H1 (cell line): ENCODE measurements at regions not wholly inside any gene's neighbourhood (a gene's known extent, or its start where the extent isn't known, plus 50 kb on each side); places are given as distances from the start of the nearest gene placed in this dataset.

Experiments
- CTCF ChIA-PET: fragments of 300-600 bp; sonication (Branson Sonifier 250); formaldehyde crosslinking; loops from one replicate; lab custom pipeline; 2021; ENCODE audit not compliant: partially characterized antibody; lab: Charles Lee
- POLR2A ChIA-PET: fragments of 300-600 bp; sonication (Branson Sonifier 250); formaldehyde crosslinking; loops from one replicate; lab custom pipeline; 2021; ENCODE audit warnings: inconsistent platforms; ENCODE audit not compliant: partially characterized antibody; lab: Charles Lee
- DNase-seq, 2 experiments: peaks; one replicate each; pipeline versions ENCODE4 v3.0.0 to v3.0.0-alpha.2; 2010 to 2022; ENCODE audit warnings: low spot score in 2 of 2, low read depth in 1 of 2, mixed read lengths in 1 of 2
- FAIRE-seq: peaks from 2 replicates; lab custom pipeline; 2011; peaks lifted over from hg19 to GRCh38; lab: Jason Lieb, UNC
- H2AFZ ChIP-seq: 2 replicates; pipeline ENCODE4 v1.8.1; 2012; ENCODE audit warnings: low read length, inconsistent platforms
- H2AK5ac ChIP-seq: 2 replicates; pipeline ENCODE4 v1.6.1; 2013; ENCODE audit warnings: low read depth, low read length
- H2BK120ac ChIP-seq: replicated peaks from 2 replicates; pipeline ENCODE3; 2013; ENCODE audit warnings: low read depth, low read length, inconsistent platforms
- H2BK12ac ChIP-seq: 2 replicates; pipeline ENCODE4 v1.6.1; 2013; ENCODE audit warnings: low read depth, low read length
- H2BK15ac ChIP-seq: 2 replicates; pipeline ENCODE4 v1.6.1; 2013; ENCODE audit warnings: low read length
- H2BK20ac ChIP-seq: 2 replicates; pipeline ENCODE4 v1.6.1; 2013; ENCODE audit warnings: low read length
- H2BK5ac ChIP-seq: 2 replicates; pipeline ENCODE4 v1.6.1; 2013; ENCODE audit warnings: low read depth, low read length
- H3K14ac ChIP-seq: 2 replicates; pipeline ENCODE4 v1.6.1; 2013; ENCODE audit warnings: inconsistent platforms; ENCODE audit not compliant: insufficient read length
- H3K18ac ChIP-seq: 2 replicates; pipeline ENCODE4 v1.6.1; 2013; ENCODE audit warnings: low read length; ENCODE audit errors: extremely low read depth
- H3K23ac ChIP-seq: 2 replicates; pipeline ENCODE4 v1.6.1; 2013; ENCODE audit warnings: inconsistent platforms; ENCODE audit not compliant: insufficient read length
- H3K23me2 ChIP-seq: 2 replicates; pipeline ENCODE4 v1.6.1; 2013; ENCODE audit warnings: low read depth, low read length
- H3K27ac ChIP-seq: 2 replicates; pipeline ENCODE4 v1.6.1; 2011; ENCODE audit warnings: low read depth, low read length, inconsistent platforms
- H3K27me3 ChIP-seq, 4 experiments: replicated peaks in 1 of 4; 1 replicate in 1 of 4; 2 replicates in 3 of 4; pipeline versions ENCODE4 v1.6.1 to v1.8.1; 2011 to 2013; ENCODE audit warnings: low read length in 3 of 4, mild to moderate bottlenecking in 3 of 4, inconsistent platforms in 2 of 4, mixed read lengths in 2 of 4, moderate library complexity in 1 of 4; ENCODE audit not compliant: control insufficient read depth in 3 of 4, insufficient read depth in 3 of 4; ENCODE audit errors: extremely low read depth in 1 of 4
- H3K36me3 ChIP-seq, 4 experiments: 2 replicates each; pipeline versions ENCODE4 v1.6.1 to v1.8.1; 2011 to 2013; ENCODE audit warnings: mild to moderate bottlenecking in 4 of 4, low read length in 3 of 4, moderate library complexity in 2 of 4, control low read depth in 1 of 4, inconsistent platforms in 1 of 4; ENCODE audit not compliant: insufficient read depth in 4 of 4, control insufficient read depth in 2 of 4
- H3K4ac ChIP-seq: replicated peaks from 2 replicates; pipeline ENCODE3; 2013; ENCODE audit warnings: low read length, low read depth, mixed read lengths, inconsistent platforms; ENCODE audit not compliant: insufficient read length
- H3K4me1 ChIP-seq, 4 experiments: replicated peaks in 1 of 4; 1 replicate in 1 of 4; 2 replicates in 3 of 4; pipeline versions ENCODE4 v1.6.1 to v1.8.1; 2011 to 2013; ENCODE audit warnings: low read length in 3 of 4, inconsistent platforms in 2 of 4, mixed read lengths in 1 of 4; ENCODE audit not compliant: insufficient read depth in 4 of 4, control insufficient read depth in 3 of 4
- H3K4me2 ChIP-seq, 2 experiments: 2 replicates each; pipeline versions ENCODE4 v1.6.1 to v1.8.1; 2011 to 2013; ENCODE audit warnings: low read depth in 2 of 2, low read length in 2 of 2, control low read depth in 1 of 2, inconsistent platforms in 1 of 2, mild to moderate bottlenecking in 1 of 2; ENCODE audit not compliant: insufficient read depth in 1 of 2
- H3K4me3 ChIP-seq, 4 experiments: fragments of 200-600, 300-600 bp in 1 of 4; sonication (generic), shearing (Covaris generic), sonication (Bioruptor Twin) in 1 of 4; 2 replicates each; pipeline versions ENCODE4 v1.5.1 to v1.8.1; 2011 to 2016; ENCODE audit warnings: low read length in 4 of 4, low read depth in 3 of 4, control low read depth in 2 of 4, inconsistent platforms in 2 of 4, mild to moderate bottlenecking in 2 of 4, mixed read lengths in 1 of 4, moderate library complexity in 1 of 4; ENCODE audit not compliant: insufficient read depth in 2 of 4; ENCODE audit errors: extremely low read depth in 1 of 4
- H3K56ac ChIP-seq: replicated peaks from 2 replicates; pipeline ENCODE3; 2013; ENCODE audit warnings: low read depth, mild to moderate bottlenecking, mixed read lengths, low read length, inconsistent platforms; ENCODE audit not compliant: insufficient read length
- H3K79me1 ChIP-seq: 2 replicates; pipeline ENCODE4 v1.6.1; 2013; ENCODE audit warnings: low read depth, low read length, control low read depth
- H3K79me2 ChIP-seq, 2 experiments: 2 replicates each; pipeline versions ENCODE4 v1.6.1 to v1.8.1; 2012 to 2013; ENCODE audit warnings: low read length in 2 of 2, mild to moderate bottlenecking in 2 of 2, inconsistent platforms in 1 of 2; ENCODE audit not compliant: insufficient read depth in 2 of 2, control insufficient read depth in 1 of 2
- H3K9ac ChIP-seq, 4 experiments: replicated peaks in 1 of 4; 1 replicate in 1 of 4; 2 replicates in 3 of 4; pipeline versions ENCODE4 v1.6.1 to v1.8.1; 2011 to 2013; ENCODE audit warnings: low read depth in 3 of 4, low read length in 3 of 4, control low read depth in 2 of 4, mild to moderate bottlenecking in 2 of 4, moderate library complexity in 2 of 4, inconsistent platforms in 1 of 4; ENCODE audit errors: extremely low read depth in 1 of 4
- H3K9me3 ChIP-seq, 2 experiments: 2 replicates each; pipeline versions ENCODE4 v1.6.1 to v1.8.1; 2012 to 2013; ENCODE audit warnings: mild to moderate bottlenecking in 2 of 2, moderate library complexity in 2 of 2, control low read depth in 1 of 2, inconsistent platforms in 1 of 2, low read depth in 1 of 2, low read length in 1 of 2, mixed read lengths in 1 of 2; ENCODE audit not compliant: insufficient read depth in 2 of 2
- H4K20me1 ChIP-seq, 2 experiments: replicated peaks in 1 of 2; 2 replicates each; pipeline versions ENCODE3 to v1.8.1; 2011 to 2013; ENCODE audit warnings: inconsistent platforms in 2 of 2, low read length in 2 of 2, mild to moderate bottlenecking in 1 of 2; ENCODE audit not compliant: insufficient read depth in 2 of 2, control insufficient read depth in 1 of 2
- H4K5ac ChIP-seq: 2 replicates; pipeline ENCODE4 v1.6.1; 2013; ENCODE audit warnings: low read length, low read depth, mixed read lengths, inconsistent platforms; ENCODE audit not compliant: insufficient read length
- H4K8ac ChIP-seq: 2 replicates; pipeline ENCODE4 v1.8.0; 2013; ENCODE audit warnings: mild to moderate bottlenecking, moderate library complexity, low read length, inconsistent platforms; ENCODE audit not compliant: insufficient read depth; ENCODE audit errors: extremely low read depth
- H4K91ac ChIP-seq: replicated peaks from 2 replicates; pipeline ENCODE3; 2013; ENCODE audit warnings: low read length, mixed read lengths, inconsistent platforms; ENCODE audit not compliant: insufficient read length
- ASH2L ChIP-seq: fragments of 200-600, 300-600 bp; sonication (generic); IDR thresholded peaks from one replicate; pipeline ENCODE4 v1.7.1; 2017; ENCODE audit warnings: low read length
- BACH1 ChIP-seq: IDR thresholded peaks from 2 replicates; pipeline ENCODE4 v1.6.1; 2012; ENCODE audit warnings: low read length, improper control_type of control experiment
- BRCA1 ChIP-seq: IDR thresholded peaks from 2 replicates; pipeline ENCODE4 v1.6.1; 2012; ENCODE audit warnings: low read depth, low read length, improper control_type of control experiment
- CREB1 ChIP-seq: IDR thresholded peaks from 2 replicates; pipeline ENCODE4 v1.6.1; 2012; ENCODE audit warnings: inconsistent platforms
- CTBP2 ChIP-seq: IDR thresholded peaks from 2 replicates; pipeline ENCODE4 v1.7.0; 2011; ENCODE audit warnings: borderline replicate concordance, mild to moderate bottlenecking, moderate library complexity, mixed read lengths, low read length; ENCODE audit not compliant: insufficient read depth, insufficient read length
- EGR1 ChIP-seq: IDR thresholded peaks from 2 replicates; pipeline ENCODE4 v1.6.1; 2011; ENCODE audit warnings: low read depth, low read length, borderline replicate concordance
- FOSL1 ChIP-seq: IDR thresholded peaks from 2 replicates; pipeline ENCODE4 v1.6.1; 2011; ENCODE audit warnings: mild to moderate bottlenecking, low read depth, low read length, moderate library complexity; ENCODE audit not compliant: insufficient read depth
- POU5F1 ChIP-seq: IDR thresholded peaks from 2 replicates; pipeline ENCODE4 v1.6.1; 2011; ENCODE audit warnings: low read depth, mild to moderate bottlenecking, low read length, moderate library complexity
- RBBP5 ChIP-seq: IDR thresholded peaks from 2 replicates; pipeline ENCODE4 v1.7.1; 2012; ENCODE audit warnings: low read depth, mild to moderate bottlenecking, inconsistent platforms, low read length, moderate library complexity, borderline replicate concordance
- SIRT6 ChIP-seq: IDR thresholded peaks from one replicate; pipeline ENCODE4 v1.7.1; 2012; ENCODE audit warnings: low read length, inconsistent platforms
- SP1 ChIP-seq: IDR thresholded peaks from 2 replicates; pipeline ENCODE4 v1.6.1; 2011; ENCODE audit warnings: low read depth, low read length
- SP2 ChIP-seq: IDR thresholded peaks from 2 replicates; pipeline ENCODE4 v1.6.1; 2012; ENCODE audit warnings: mild to moderate bottlenecking, low read length, inconsistent platforms
- YY1 ChIP-seq: IDR thresholded peaks from 2 replicates; pipeline ENCODE4 v1.6.1; 2011; ENCODE audit warnings: low read depth, mild to moderate bottlenecking, low read length
- WGBS, 2 experiments: shearing (Covaris generic) in 1 of 2; methylation state at CpG; one replicate each; pipeline versions ENCODE4 v1.1.6 to v1.1.7; 2013 to 2015; ENCODE audit warnings: low lambda C conversion rate in 2 of 2, mixed read lengths in 2 of 2, inconsistent platforms in 1 of 2, low coverage in 1 of 2, missing lambda C conversion rate in 1 of 2; ENCODE audit not compliant: insufficient replicate concordance in 2 of 2, insufficient coverage in 1 of 2, insufficient read length in 1 of 2; ENCODE audit errors: extremely low coverage in 1 of 2, missing lambda C conversion rate in 1 of 2; 5-methylcytosine and 5-hydroxymethylcytosine counted together

DNA sequence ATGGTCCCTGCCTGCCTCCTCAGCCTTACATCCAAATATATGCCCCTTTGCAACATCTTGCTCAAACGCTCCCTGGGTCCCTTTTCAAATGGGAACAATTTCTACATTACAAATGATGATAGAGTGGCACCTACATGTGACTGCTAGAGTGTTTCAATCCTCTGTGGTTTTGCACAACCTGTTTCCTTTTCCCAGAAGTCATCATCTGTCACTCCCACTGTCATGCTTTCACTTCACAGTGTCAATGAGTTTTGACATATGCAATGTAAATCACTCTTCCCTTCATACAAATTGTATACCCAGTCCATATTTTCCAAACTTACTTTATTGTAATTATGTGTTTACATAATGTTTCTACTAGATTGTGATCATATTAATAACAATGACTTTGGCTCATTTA, 887.3 kb downstream of the TDRD15 start:
- H3K9ac ChIP-seq, result no peak overlapping the region
- no peaks in the 10 kb centered on the region for H3K9me3 ChIP-seq
- no peak overlapping the region for H3K14ac ChIP-seq
- no peaks in the 10 kb centered on the region for H3K36me3 ChIP-seq
- H2BK120ac ChIP-seq, result no peak overlapping the region
- CTCF ChIA-PET, result interaction anchor here (1.1 to 1.5 kb wide), 2 partner anchors 9 to 589 kb away, joined by 3 read pairs; no protein-coding TSS in a partner anchor
- H4K8ac ChIP-seq, result no peak overlapping the region
- H4K20me1 ChIP-seq, result no peaks in the 10 kb centered on the region
- H2AFZ ChIP-seq, result no peak overlapping the region
- no peak overlapping the region for H4K5ac ChIP-seq
- H3K27ac ChIP-seq, result no peak overlapping the region
- no peak overlapping the region for H2BK20ac ChIP-seq
- H3K79me1 ChIP-seq, result no peaks in the 10 kb centered on the region
- no peaks in the 10 kb centered on the region for H3K79me2 ChIP-seq
- no peaks in the 10 kb centered on the region for H3K27me3 ChIP-seq
- no peak for FAIRE-seq
- H3K4me3 ChIP-seq, result no peak overlapping the region
- H2BK5ac ChIP-seq, result no peak overlapping the region
- no peak overlapping the region for H2BK12ac ChIP-seq
- no peak overlapping the region for H3K18ac ChIP-seq
- DNase-seq, result no peak
- POLR2A ChIA-PET, result no interaction called here
- H3K4me2 ChIP-seq, result no peak overlapping the region
- H3K23me2 ChIP-seq, result no peaks in the 10 kb centered on the region
- 90% methylated on average over 1 of the region's 1 CpG; no CpG with 5 or more reads in 1 of the 2 experiments for WGBS, 2 experiments
- H2AK5ac ChIP-seq, result no peak overlapping the region
- TF ChIP-seq BRCA1 (no peak), SIRT6 (no peak), ASH2L (no peak), BACH1 (no peak), POU5F1 (no peak), SP1 (no peak), CTBP2 (no peak), RBBP5 (no peak), EGR1 (no peak), FOSL1 (no peak), SP2 (no peak), CREB1 (no peak), YY1 (no peak)
- no peak overlapping the region for H3K4ac ChIP-seq
- H3K23ac ChIP-seq, result no peak overlapping the region
- H3K56ac ChIP-seq, result no peak overlapping the region
- H3K4me1 ChIP-seq, result peaks cover 0 to 3% (median 1%) of the 10 kb centered on the region in 4 experiments; a peak in 3 of 7 replicates
- H2BK15ac ChIP-seq, result no peak overlapping the region
- H4K91ac ChIP-seq, result no peak overlapping the region
